ENCODE measurements at regions not wholly inside any gene's neighbourhood (a gene's known extent, or its start where the extent isn't known, plus 50 kb on each side); places are given as distances from the start of the nearest gene placed in this dataset.

- TF ChIP-seq EP300 (IDR thresholded peaks at IDR 0.05) (no peak), POLR2A (IDR thresholded peaks at IDR 0.05) (no peak)
- TF ChIP-seq, protein P1, sequence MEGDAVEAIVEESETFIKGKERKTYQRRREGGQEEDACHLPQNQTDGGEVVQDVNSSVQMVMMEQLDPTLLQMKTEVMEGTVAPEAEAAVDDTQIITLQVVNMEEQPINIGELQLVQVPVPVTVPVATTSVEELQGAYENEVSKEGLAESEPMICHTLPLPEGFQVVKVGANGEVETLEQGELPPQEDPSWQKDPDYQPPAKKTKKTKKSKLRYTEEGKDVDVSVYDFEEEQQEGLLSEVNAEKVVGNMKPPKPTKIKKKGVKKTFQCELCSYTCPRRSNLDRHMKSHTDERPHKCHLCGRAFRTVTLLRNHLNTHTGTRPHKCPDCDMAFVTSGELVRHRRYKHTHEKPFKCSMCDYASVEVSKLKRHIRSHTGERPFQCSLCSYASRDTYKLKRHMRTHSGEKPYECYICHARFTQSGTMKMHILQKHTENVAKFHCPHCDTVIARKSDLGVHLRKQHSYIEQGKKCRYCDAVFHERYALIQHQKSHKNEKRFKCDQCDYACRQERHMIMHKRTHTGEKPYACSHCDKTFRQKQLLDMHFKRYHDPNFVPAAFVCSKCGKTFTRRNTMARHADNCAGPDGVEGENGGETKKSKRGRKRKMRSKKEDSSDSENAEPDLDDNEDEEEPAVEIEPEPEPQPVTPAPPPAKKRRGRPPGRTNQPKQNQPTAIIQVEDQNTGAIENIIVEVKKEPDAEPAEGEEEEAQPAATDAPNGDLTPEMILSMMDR (IDR thresholded peaks at IDR 0.05): no peak
These were observed 1136.6 kb downstream of the FAT4 start for GRCh38 chr4:126451237-126451873.
